Mesodermal cell (in vitro differentiated cells): ENCODE measurements at regions not wholly inside any gene's neighbourhood (a gene's known extent, or its start where the extent isn't known, plus 50 kb on each side); places are given as distances from the start of the nearest gene placed in this dataset.
"Not testable (repeated sequence)": the region's sequence is repeated elsewhere in the genome, so short reads cannot be mapped to it uniquely, and the experiment has no call there.

Source experiments
- H3K27ac ChIP-seq: 2 replicates; pipeline ENCODE4 v1.7.0; 2013; ENCODE audit warnings: mild to moderate bottlenecking, low read depth, low read length, moderate library complexity; ENCODE audit not compliant: severe bottlenecking
- H3K36me3 ChIP-seq: 2 replicates; pipeline ENCODE4 v1.7.1; 2013; ENCODE audit warnings: mild to moderate bottlenecking, low read length, moderate library complexity; ENCODE audit not compliant: control insufficient read depth, insufficient read depth
- H3K4me1 ChIP-seq: one replicate; pipeline ENCODE4 v1.7.1; 2013; ENCODE audit warnings: mild to moderate bottlenecking, low read length; ENCODE audit not compliant: insufficient read depth, control insufficient read depth, poor library complexity, severe bottlenecking
- H3K4me3 ChIP-seq: 2 replicates; pipeline ENCODE4 v1.7.0; 2013; ENCODE audit warnings: low read length, control low read depth, mild to moderate bottlenecking; ENCODE audit not compliant: insufficient read depth, poor library complexity, severe bottlenecking; ENCODE audit errors: extremely low read depth
- H3K9me3 ChIP-seq: 2 replicates; pipeline ENCODE4 v1.7.1; 2013; ENCODE audit warnings: mild to moderate bottlenecking, low read length, moderate library complexity; ENCODE audit not compliant: control insufficient read depth
- WGBS, 2 experiments: methylation state at CpG; one replicate each; pipeline ENCODE4 v1.1.5; 2013; ENCODE audit warnings: missing lambda C conversion rate in 2 of 2; ENCODE audit not compliant: insufficient coverage in 2 of 2; 5-methylcytosine and 5-hydroxymethylcytosine counted together

- H3K9me3 ChIP-seq, H3K36me3 ChIP-seq, H3K27ac ChIP-seq, H3K4me1 ChIP-seq: not testable (repeated sequence)
- WGBS, 2 experiments: 3 to 4% methylated on average over 8 to 10 of the region's 49 CpGs
- H3K4me3 ChIP-seq: peak overlapping the region; percentile 14
Observed at GRCh38 chr9:41272879-41273548, 83.9 kb upstream of the ZNG1F start.

GRCh38 chr9:41270992-41271391, 81.9 kb upstream of the ZNG1F start:
- H3K9me3 ChIP-seq, H3K36me3 ChIP-seq, H3K4me1 ChIP-seq, H3K27ac ChIP-seq, H3K4me3 ChIP-seq: not testable (repeated sequence)
- WGBS, 2 experiments: no CpG with 5 or more reads among the region's 1 CpG

GRCh38 chr9:41269471-41269870, 80.4 kb upstream of the ZNG1F start:
- not testable (repeated sequence) for H3K4me1 ChIP-seq

GRCh38 chr9:41269054-41269453, 79.9 kb upstream of the ZNG1F start:
- not testable (repeated sequence) for H3K27ac ChIP-seq, H3K4me1 ChIP-seq, H3K4me3 ChIP-seq, H3K36me3 ChIP-seq, H3K9me3 ChIP-seq
- WGBS, 2 experiments: 46 to 55% methylated on average over 5 of the region's 18 CpGs

More at GRCh38 chr9:41269471-41269870, 80.4 kb upstream of the ZNG1F start:
- WGBS, 2 experiments: 74 to 80% methylated on average over 6 to 7 of the region's 14 CpGs
- H3K27ac ChIP-seq, H3K4me3 ChIP-seq, H3K36me3 ChIP-seq, H3K9me3 ChIP-seq: not testable (repeated sequence)

- H3K9me3 ChIP-seq, H3K36me3 ChIP-seq, H3K4me1 ChIP-seq, H3K27ac ChIP-seq, H3K4me3 ChIP-seq: not testable (repeated sequence)
- no CpG with 5 or more reads among the region's 25 CpGs for WGBS, 2 experiments
Observed at GRCh38 chr9:41266602-41267001, 77.5 kb upstream of the ZNG1F start.

GRCh38 chr9:41266000-41266399, 76.9 kb upstream of the ZNG1F start:
- not testable (repeated sequence) for H3K27ac ChIP-seq
- WGBS, 2 experiments: 67% methylated on average over 6 of the region's 15 CpGs; no CpG with 5 or more reads in 1 of the 2 experiments

GRCh38 chr9:41251973-41252372, 62.9 kb upstream of the ZNG1F start:
- H3K4me3 ChIP-seq, H3K27ac ChIP-seq, H3K36me3 ChIP-seq, H3K4me1 ChIP-seq: not testable (repeated sequence)
- H3K9me3 ChIP-seq: peaks cover 14% of the 10 kb centered on the region

More at GRCh38 chr9:41266000-41266399, 76.9 kb upstream of the ZNG1F start:
- not testable (repeated sequence) for H3K4me3 ChIP-seq, H3K36me3 ChIP-seq, H3K9me3 ChIP-seq, H3K4me1 ChIP-seq

GRCh38 chr9:41251101-41251500, 62.0 kb upstream of the ZNG1F start:
- WGBS, 2 experiments: no CpG with 5 or more reads among the region's 3 CpGs
- H3K27ac ChIP-seq, H3K36me3 ChIP-seq, H3K4me1 ChIP-seq, H3K4me3 ChIP-seq: not testable (repeated sequence)
- peaks cover 21% of the 10 kb centered on the region for H3K9me3 ChIP-seq

GRCh38 chr9:41246702-41247101, 57.6 kb upstream of the ZNG1F start:
- not testable (repeated sequence) for H3K4me3 ChIP-seq, H3K27ac ChIP-seq, H3K4me1 ChIP-seq, H3K36me3 ChIP-seq
- 80 to 95% methylated on average over 1 to 2 of the region's 4 CpGs for WGBS, 2 experiments
- peaks cover 31% of the 10 kb centered on the region for H3K9me3 ChIP-seq
